ENCODE measurements at regions not wholly inside any gene's neighbourhood (a gene's known extent, or its start where the extent isn't known, plus 50 kb on each side); places are given as distances from the start of the nearest gene placed in this dataset.
"Not testable (repeated sequence)": the region's sequence is repeated elsewhere in the genome, so short reads cannot be mapped to it uniquely, and the experiment has no call there.

GRCh38 chr10:47647523-47648101 lies 115.8 kb downstream of the SYT15B start:
- DNase-seq (ENCODE audit: extremely low spot score); CTCF ChIA-PET; POLR2A ChIA-PET: not testable (repeated sequence)

- DNase-seq (ENCODE audit: extremely low spot score); CTCF ChIA-PET; POLR2A ChIA-PET: not testable (repeated sequence)
These were observed 116.6 kb downstream of the SYT15B start for GRCh38 chr10:47646686-47647273.

DNA sequence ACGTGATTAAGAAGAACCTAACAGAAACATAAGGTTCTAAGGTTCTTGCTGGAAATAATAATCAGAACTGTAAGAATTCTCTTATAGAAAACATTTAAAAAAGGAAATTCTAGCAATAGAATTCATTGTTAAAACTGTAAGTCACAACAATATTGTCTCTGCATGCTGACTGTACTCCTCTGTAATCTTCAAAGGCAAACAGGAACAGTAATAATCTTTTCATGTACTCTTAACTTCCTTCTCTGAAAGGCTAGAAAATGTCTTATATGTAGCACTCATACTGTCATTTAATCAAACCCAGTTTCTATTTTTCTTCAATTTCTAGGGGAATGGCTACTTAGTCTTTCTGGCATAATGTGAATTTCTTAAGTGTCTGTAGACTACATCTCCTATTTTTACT lies 103.5 kb upstream of the AGAP9 start:
- POLR2A ChIA-PET: not testable (repeated sequence)

GRCh38 chr10:47622719-47623118 lies 99.3 kb upstream of the AGAP9 start:
- DNase-seq (ENCODE audit: extremely low spot score); CTCF ChIA-PET; POLR2A ChIA-PET: not testable (repeated sequence)

More for the DNA sequence above, 103.5 kb upstream of the AGAP9 start:
- DNase-seq (ENCODE audit: extremely low spot score); CTCF ChIA-PET: not testable (repeated sequence)

- DNase-seq (ENCODE audit: extremely low spot score); POLR2A ChIA-PET; CTCF ChIA-PET: not testable (repeated sequence)
These were observed 96.0 kb upstream of the AGAP9 start for GRCh38 chr10:47619300-47620012.

DNA sequence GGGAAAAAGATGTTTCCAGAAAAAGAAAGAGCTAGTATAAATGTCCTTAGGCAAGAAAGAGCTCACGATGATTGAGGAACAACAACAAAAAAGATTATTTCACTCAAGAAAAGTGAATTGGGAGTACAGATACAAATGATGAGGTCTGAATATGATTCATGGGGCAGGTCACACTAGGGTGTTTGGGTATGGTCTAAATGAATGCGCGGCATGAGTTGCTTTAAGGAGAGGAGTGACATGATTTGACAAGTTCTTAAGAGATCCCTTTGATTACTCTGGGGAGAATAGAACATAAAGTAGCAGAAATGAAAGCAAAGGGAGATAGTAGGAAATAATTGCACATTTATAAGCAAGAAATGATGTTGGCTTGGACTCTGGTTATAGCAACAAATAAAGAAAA lies 85.9 kb upstream of the AGAP9 start:
- CTCF ChIA-PET; POLR2A ChIA-PET; DNase-seq (ENCODE audit: extremely low spot score): not testable (repeated sequence)

DNA sequence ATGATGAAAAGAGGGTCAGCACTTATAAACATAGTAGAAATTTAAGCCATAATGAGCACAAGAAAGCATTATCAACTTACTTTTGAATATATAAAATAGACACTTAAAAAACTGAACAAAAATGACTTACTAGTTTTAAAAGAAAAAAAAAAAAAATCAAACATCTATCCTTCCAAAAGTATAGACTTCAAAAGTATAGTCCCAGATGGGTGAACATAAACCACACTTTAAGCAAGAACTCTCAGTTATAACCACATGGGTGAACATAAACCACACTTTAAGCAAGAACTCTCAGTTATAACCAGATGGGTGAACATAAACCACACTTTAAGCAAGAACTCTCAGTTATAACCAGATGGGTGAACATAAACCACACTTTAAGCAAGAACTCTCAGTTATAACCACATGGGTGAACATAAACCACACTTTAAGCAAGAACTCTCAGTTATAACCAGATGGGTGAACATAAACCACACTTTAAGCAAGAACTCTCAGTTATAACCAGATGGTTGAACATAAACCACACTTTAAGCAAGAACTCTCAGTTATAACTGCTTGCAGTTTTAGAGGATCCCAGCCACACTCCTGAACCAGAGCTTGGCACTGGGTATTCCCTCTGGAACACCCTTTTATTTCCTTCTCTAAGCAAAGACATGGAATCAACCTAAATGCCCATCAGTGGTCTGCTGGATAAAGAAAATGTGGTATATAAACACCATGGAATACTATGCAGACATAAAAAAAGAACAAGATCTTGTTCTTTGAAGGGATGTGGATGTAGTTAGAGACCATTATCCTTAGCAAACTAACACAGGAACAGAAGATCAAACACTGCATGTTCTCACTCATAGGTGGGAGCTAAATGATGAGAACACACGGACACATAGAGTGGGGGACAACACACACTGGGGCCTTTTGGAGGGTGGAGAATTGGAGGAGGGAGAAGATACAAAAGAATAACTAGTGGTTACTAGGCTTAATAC lies 82.6 kb upstream of the AGAP9 start:
- DNase-seq (ENCODE audit: extremely low spot score); CTCF ChIA-PET; POLR2A ChIA-PET: not testable (repeated sequence)

DNA sequence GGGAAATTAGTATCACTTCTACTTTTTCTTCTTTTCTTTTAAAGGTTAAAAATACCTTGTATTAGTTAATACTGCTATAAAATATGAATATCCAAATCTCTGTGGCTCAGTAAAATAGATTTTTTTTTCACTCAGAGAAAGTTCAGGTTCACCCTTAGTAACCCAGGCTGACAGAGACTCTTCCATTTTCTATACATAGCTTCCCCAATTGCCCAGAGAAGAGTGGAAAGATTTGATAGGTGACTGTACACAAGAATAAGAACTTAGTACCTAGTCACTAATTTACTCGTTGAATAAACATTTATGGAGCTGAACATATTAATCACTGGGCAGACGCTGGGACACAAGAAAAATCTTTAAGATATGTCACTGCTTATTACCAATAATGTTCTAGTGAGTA lies 77.2 kb upstream of the AGAP9 start:
- DNase-seq (ENCODE audit: extremely low spot score); CTCF ChIA-PET; POLR2A ChIA-PET: not testable (repeated sequence)

DNA sequence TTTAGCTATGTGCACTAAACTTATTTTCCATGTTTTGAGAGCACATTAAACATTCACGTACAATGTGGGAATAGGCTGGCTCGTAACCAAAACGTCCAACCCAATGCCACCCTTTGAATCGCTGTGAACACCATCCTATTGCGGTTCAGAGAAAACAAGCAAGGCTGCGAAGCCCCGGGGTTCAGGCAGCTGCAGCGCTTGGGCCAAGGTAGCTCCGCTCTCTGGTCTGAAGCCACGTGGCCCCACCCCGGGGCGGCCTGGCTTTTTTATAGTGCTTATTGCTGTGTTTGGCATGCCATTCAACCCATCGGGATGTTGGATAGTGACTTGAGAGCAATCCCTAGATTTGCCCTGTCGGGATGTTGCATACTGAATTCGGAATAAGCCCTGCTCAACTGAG lies 76.7 kb upstream of the AGAP9 start:
- POLR2A ChIA-PET; DNase-seq (ENCODE audit: extremely low spot score); CTCF ChIA-PET: not testable (repeated sequence)

- DNase-seq (ENCODE audit: extremely low spot score); POLR2A ChIA-PET; CTCF ChIA-PET: not testable (repeated sequence)
These were observed 76.2 kb upstream of the AGAP9 start for GRCh38 chr10:47599657-47600056.

GRCh38 chr10:47593805-47594204 lies 70.4 kb upstream of the AGAP9 start:
- CTCF ChIA-PET; DNase-seq (ENCODE audit: extremely low spot score); POLR2A ChIA-PET: not testable (repeated sequence)

DNA sequence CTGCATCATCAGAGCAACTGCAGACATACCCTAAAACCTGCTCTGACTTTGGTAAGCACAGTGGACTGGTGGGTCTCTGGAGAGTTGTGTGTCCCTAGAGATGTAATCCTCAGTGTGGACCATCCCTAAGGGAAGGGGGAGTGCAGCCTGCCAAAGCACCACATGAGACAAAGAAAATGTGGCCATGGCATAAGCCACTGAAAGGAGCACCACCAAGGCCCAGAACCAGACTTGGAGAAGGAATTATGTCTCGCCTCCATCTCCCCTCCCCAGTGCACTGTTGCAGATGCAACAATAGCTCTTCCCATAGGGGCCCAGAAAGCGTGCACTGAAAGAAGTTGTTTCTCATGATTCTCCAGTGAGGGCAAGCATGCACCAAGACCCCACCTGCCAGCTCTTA lies 69.7 kb upstream of the AGAP9 start:
- DNase-seq (ENCODE audit: extremely low spot score); CTCF ChIA-PET; POLR2A ChIA-PET: not testable (repeated sequence)

DNA sequence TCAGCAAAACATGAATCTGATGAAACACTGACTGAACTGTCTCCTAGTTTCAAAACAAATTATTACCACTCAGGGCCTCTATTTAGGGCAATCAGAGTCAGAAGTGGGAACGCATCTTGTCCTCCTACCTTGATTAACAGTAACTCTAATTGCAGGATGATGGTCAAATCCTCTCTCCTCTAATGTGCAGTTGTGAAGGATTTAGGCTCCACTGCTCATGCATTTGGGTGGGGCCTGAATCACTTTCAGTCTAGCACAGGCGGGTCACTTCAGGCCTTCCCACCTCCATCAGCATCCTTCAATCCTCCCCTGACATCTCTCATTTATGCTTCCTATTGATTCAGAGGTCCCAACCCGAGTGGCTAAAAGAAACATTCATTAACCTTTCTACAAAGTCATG lies 67.5 kb upstream of the AGAP9 start:
- CTCF ChIA-PET; POLR2A ChIA-PET; DNase-seq (ENCODE audit: extremely low spot score): not testable (repeated sequence)

GRCh38 chr10:47590534-47590933 lies 67.1 kb upstream of the AGAP9 start:
- CTCF ChIA-PET; DNase-seq (ENCODE audit: extremely low spot score); POLR2A ChIA-PET: not testable (repeated sequence)

GRCh38 chr10:47582051-47582450 lies 58.6 kb upstream of the AGAP9 start:
- CTCF ChIA-PET; POLR2A ChIA-PET; DNase-seq (ENCODE audit: extremely low spot score): not testable (repeated sequence)

- CTCF ChIA-PET; POLR2A ChIA-PET; DNase-seq (ENCODE audit: extremely low spot score): not testable (repeated sequence)
These were observed 56.6 kb upstream of the AGAP9 start for GRCh38 chr10:47580063-47580462.

DNA sequence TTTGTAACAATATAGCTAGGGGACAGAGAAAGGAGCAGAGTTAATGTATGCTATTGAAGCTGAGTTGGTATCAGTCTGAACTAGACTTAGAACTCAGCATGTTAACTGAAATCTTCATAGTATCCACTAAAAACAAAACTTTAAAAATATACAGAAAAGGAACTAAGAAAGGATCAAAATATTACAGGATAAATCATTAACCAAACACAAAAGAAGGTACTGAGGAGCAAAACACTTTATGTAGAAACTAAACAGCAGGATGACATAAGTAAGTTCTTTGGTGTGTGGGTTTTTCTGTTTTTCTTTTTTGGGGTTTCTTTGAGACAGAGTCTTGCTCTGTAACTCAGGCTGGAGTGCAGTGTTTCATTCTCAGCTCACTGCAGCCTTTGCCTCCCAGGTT lies 55.1 kb upstream of the AGAP9 start:
- POLR2A ChIA-PET, CTCF ChIA-PET: not testable (repeated sequence)

More for the DNA sequence above, 55.1 kb upstream of the AGAP9 start:
- DNase-seq (ENCODE audit: extremely low spot score): not testable (repeated sequence)
